Activated CD4-positive, alpha-beta T cell treated with anti-CD3 and anti-CD28 coated beads, Interleukin-2, amount 50 U/mL, for 48 hours (primary cell): ENCODE measurements at regions not wholly inside any gene's neighbourhood (a gene's known extent, or its start where the extent isn't known, plus 50 kb on each side); places are given as distances from the start of the nearest gene placed in this dataset.
"Not testable (repeated sequence)": the region's sequence is repeated elsewhere in the genome, so short reads cannot be mapped to it uniquely, and the experiment has no call there.

Source experiments
- DNase-seq, 2 experiments: peaks; one replicate each; pipeline ENCODE4 v3.0.0-alpha.2; 2020

DNA sequence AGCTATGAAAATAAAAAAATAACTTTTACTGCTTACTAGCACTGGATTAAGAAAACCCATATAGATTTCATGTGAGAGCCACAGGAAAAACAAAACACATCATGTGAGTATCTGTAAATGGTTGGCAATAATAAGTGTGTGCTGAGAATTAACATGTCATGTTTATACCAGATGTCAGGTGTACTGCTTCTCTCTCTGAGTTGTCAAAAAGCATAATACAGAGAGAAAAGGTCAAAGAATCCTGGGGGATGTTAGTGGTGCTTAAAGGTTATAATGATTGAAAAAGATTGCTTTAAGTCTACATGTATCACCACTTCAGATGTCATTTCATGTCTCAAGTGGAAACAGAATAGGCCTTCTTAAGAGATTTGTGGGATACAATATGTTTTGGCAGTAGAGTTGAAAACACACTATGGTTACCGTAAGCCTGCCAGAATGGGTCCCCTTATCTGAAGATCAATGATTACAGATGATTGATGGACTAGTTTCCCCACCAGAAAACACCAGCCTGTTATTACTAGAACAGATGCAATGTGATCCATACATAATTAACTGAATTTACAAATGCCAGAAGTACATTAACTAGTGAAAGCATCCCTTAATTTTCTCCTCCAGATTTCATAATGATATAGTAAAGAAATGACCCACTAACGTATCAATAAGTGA is 204.1 kb downstream of the CNTN3 start:
- DNase-seq = no peak

DNA sequence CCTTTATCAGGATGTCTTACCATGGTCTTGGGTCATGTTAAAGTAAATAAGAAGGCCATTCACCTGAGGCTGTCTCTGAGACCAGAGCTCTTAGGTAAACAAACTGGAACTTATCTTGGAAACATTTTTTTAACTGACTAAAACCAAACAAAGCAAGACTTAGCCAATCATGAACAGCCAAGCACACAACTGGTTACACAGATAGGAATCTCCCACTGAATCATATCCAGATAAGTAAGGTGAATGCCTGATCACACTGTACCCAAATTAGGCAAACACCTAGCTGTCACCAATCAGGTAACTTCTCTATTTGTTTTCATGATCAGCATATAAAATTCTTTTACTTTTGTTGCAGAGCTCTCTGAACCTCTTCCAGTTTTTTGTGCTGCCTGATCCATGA is 205.4 kb downstream of the CNTN3 start:
- no peak for DNase-seq

- DNase-seq = no peak
These were observed 211.2 kb downstream of the CNTN3 start for GRCh38 chr3:74403307-74403706.

- no peak for DNase-seq
These were observed 211.6 kb downstream of the CNTN3 start for GRCh38 chr3:74402821-74403220.

DNA sequence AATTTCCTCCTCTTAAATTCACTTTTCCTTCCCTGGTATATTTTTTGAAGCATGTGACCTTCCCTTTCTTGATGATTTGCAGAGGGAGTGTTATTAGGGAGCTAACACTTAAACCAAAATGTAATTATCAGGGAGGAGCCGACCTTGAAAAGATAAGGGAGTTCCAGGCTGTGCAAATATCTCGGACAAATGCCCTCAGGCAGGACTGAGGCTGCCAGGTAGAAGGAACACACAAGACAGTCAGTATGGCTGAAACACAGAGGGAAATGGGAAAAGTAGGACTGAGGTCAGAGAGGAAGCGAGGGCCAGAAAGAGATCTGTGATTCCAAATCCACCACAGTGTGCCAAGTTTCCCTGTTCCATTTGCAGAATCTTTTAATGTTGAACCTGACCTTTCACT is 221.0 kb downstream of the CNTN3 start:
- no peak for DNase-seq

DNA sequence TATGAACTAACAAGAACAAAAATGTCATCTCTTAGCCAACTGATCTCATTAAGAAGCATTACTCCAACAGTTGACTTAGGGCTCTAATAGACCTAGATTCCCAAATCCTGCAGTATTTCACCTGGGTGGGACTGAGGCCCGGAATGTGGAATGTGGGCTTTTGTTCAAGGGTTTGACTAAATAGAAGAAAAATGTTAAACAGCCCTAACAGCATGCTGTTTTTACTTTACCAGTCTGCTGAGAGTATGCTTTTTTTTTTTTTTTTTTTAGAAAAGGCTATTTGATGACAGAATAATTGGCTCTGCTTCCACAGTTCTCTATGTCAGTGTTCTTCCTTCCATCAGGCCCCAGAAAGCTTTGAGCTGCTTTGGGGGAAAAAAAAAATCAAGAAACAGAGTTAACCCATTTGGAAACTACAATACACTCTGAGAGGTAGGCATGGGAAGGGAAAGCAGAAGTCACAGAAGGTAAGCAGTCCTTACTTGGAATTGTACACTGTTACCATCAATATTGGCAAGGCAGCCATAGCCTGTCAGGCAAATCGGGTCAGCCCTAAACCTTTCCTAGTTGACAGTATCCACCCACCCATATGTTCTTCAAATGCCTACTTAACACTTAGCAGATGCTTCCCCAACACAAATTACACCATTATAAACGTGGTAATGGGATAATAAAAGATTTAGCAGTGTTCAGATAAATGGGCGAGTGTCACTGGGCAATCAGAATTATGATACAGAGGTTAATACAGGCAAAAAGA is 224.2 kb downstream of the CNTN3 start:
- DNase-seq = no peak

GRCh38 chr3:74387111-74387735 is 227.2 kb downstream of the CNTN3 start:
- no peak for DNase-seq

GRCh38 chr3:74384159-74384558 is 230.3 kb downstream of the CNTN3 start:
- DNase-seq = no peak

DNA sequence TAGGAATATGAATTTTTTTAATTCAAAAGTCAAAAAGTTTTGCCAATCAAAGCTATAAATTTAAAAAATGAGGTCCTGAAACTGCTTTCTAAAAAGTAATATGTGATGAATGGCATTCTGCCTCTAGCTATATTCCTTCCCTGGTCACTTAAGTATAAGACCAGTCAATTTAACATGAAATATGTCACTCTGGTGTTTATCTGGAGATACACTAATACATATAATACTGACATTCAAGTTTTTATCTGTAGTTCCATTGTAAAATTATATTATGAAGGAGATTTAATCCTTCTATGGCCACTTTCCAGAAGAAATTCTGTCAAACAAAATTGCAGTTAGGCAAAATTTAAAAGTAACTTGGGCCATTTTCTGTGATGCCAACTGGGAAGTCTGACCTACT is 236.8 kb downstream of the CNTN3 start:
- DNase-seq = no peak

DNA sequence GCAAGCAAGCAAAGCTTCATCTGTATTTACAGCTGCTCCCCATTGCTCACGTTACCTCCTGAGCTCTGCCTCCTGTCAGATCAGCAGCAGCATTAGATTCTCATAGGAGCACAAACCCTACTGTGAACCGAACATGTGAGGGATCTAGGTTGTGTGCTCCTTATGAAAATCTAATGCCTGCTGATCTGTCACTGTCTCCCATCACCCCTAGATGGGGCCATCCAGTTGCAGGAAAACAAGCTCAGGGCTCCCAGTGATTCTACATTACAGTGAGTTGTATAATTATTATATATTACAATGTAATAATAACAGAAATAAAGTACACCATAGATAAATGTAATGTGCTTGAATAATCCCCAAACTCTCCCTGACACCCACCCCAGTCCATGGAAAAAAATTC is 238.1 kb downstream of the CNTN3 start:
- not testable (repeated sequence) for DNase-seq

DNA sequence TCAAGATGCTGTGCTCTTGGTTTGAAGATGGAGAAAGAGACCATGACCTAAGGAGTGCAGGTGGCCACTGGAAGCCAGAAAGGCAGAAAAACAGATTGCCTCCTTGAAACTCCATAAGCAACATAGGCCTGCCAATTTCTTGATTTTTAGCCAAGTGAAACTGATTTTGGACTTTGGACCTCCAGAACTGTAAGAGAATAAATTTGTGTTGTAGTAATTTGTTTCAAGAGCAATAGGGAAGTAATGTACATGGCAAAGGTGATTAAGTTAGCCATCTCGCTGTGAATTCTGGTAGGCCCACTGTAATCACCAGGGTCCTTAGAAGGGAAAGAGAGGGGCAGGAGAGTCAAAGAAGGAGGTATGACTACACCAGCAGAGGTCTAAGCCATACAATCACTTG is 238.8 kb downstream of the CNTN3 start:
- no peak for DNase-seq

DNA sequence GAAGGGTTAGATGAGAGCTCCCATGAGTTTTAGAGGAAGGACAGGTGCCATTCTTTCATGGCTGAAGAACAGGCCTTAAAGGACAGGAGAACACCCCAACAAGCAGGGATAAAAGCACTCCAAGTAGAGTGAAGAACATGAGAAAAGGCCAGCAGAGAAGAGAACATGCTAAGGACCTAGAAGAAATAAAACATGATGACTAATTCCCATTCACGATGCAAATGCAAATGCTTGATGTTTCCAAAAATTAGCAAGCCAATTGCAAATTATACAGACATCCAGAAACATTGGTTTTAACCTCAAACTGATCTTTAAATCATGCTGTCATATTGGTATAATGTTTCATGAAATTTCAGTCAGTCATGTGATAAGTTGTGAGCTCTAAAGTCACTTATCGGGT is 241.7 kb downstream of the CNTN3 start:
- no peak for DNase-seq

- no peak for DNase-seq
These were observed 244.1 kb downstream of the CNTN3 start for GRCh38 chr3:74370342-74370741.

DNA sequence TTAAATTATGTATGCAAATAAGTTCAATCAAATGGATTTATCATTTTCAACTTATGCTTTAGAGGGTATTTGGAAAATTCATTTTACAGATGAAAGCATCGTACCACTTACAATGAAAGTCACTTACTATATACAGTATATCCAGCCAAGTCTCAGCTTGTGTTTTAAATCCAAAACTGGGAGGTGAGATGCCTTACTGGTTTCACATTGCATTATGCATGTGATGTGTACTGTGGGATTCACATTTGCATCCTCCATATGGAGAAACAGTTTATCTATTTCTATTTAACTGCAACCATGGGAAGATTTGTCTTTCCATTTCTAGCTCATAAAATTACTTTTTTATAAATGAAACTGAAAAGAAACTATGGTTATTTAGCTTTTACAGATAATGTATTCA is 248.1 kb downstream of the CNTN3 start:
- DNase-seq = no peak

DNA sequence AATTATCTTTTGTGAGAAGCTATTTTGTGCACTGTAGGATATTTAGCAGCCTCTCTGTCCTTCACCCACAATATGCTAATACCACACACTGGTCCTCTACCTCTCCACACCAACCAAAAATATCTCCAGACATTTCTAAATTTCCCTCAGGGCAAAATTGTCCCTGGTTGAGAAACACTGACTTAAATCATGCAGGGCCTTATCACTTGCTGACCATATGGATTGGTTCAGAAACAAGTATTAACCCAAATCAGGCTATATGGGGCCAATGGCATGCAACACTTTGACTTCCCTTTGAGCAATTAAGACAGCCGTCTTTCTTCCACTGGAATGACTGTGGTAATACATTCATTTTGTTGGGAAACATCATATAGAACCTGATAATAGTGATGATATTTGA is 251.1 kb downstream of the CNTN3 start:
- no peak for DNase-seq

- no peak for DNase-seq
These were observed 254.1 kb downstream of the CNTN3 start for GRCh38 chr3:74360406-74360805.

DNA sequence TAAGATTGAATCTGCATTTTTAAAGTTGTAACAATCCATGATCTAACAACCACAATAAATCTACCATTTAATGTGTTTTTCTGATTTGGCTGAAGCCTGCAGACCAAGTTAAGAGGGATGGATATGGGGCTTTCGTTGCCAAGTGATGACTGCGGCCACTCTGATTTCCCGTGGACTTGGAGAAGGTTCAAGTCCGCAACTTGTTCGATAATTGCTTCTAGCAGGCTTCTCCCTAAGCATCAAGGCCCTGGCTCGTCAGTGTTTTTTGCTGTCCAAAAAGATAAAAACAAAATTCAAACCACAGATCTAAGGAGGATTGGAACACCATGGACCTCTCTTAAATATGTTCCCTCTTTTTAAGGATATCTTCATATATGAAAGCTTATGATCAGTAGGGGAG is 256.6 kb downstream of the CNTN3 start:
- DNase-seq = no peak

- no peak for DNase-seq
These were observed 261.4 kb downstream of the CNTN3 start for GRCh38 chr3:74353039-74353438.

DNA sequence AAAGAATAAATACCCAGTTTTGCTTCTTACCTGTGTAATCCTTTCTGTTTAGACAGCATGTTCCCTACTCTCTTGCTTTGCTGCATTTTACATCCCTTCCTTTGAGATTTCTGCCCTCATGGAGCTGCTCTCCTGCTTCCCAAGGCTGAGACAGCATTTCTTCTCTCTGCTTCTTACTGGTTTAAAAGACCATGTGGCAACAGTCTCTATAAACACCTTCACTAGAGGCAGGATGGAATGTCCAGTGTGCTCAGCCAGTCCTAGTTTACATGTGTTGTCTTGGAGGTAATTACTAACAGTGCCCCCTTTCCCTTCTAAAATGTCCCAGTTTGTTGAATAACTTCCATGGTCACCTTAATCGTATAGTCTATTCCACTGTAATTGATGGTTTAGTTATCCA is 262.3 kb downstream of the CNTN3 start:
- no peak for DNase-seq

DNA sequence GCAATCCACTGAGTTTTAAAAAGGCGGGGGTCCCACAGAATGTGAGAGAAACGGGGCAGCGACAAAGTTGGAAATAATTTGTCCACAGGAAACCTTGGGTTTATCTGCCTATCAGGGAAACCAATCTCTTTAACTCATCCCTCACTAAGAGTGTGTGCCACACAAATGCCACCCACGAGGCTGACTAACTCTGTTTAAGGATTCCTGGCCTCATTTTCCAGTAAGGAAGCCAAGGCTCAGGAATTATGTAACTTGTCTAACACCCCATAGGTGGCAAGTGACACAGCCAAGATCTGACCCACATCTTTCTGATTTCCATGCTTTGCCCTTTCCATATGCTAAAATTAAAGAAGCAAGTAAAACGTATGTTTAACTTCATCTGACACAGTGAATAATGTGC is 263.2 kb downstream of the CNTN3 start:
- no peak for DNase-seq

DNA sequence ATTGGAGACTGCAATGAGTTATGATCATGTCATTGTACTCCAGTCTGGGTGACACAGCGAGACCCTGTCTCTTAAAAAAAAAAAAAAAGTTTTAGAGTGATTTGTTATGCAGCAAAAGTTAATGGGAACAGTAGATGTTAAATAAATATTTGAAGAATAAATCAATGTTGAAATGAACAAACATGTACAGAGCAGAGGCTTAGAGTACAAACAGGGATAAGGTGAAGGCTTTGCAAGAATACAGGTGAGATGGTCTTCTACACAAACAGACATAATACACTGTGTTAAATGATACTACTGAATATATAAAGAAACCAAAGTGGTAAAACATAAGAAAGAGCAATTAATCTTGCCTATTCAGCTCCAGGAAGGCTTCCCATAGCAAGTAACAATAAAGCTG is 265.4 kb downstream of the CNTN3 start:
- no peak for DNase-seq

DNA sequence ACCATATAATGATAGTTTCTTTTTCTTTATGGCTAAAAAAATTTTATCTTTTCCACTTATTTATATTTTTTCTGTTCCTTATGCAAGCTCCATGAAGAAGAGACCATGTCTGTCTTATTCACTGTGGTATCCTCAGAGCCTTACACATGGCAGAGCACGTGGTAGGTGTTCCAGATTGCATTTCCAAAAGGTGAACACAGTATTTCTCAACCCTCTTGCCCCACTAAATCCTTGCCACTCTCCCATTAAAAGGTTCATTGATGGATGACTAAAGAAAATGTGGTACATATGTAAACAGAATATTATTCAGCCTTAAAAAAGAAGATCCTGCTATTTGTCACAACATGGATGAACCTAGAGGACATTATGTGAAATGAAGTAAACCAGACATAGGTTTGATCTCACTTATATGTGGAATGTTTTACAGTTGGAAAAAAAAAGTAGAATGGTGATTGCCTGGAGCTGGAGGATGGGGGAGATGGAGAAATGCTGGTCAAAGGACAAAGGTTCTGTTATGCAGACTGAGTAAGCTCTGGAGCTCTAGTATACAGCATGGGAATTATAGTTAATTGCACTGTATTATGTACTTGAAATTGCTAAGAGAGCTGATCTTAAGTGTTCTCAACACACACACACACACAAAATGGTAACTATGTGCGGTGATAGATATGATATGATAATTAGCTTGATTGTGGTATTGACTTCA is 266.7 kb downstream of the CNTN3 start:
- DNase-seq = no peak

DNA sequence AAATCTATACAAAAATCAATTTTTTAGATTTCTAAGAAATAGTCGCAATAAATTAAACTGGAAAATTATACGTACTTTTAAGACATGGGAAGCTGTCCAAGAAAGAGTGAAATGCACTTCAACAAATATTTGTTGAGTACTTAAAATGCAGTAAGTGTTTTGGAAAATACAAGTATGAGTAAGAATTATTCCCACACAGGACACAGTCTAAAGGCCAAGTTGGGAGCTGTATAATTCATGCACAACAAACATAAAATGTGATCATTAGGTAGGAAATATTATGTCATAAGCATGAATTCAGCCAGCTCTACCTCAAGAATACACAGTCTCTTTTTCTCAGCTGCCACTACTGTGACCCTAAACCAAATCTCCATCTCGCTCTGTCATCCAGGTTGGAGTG is 267.6 kb downstream of the CNTN3 start:
- DNase-seq = no peak

GRCh38 chr3:74345701-74346100 is 268.8 kb downstream of the CNTN3 start:
- no peak for DNase-seq
